Testis (tissue), 2 donors: ENCODE measurements at regions not wholly inside any gene's neighbourhood (a gene's known extent, or its start where the extent isn't known, plus 50 kb on each side); places are given as distances from the start of the nearest gene placed in this dataset.

Experiments used
- DNase-seq: peaks from one replicate; pipeline ENCODE4 v3.0.0-alpha.2; 2019
- H3K27ac ChIP-seq, 2 donors: fragments of 200-600 bp; sonication (generic); one replicate each; pipeline ENCODE4 v1.5.1; 2019
- H3K27me3 ChIP-seq: fragments of 200-600 bp; sonication (generic); one replicate; pipeline ENCODE4 v1.5.1; 2019
- H3K36me3 ChIP-seq: fragments of 200-600 bp; sonication (generic); one replicate; pipeline ENCODE4 v1.5.1; 2017; ENCODE audit warnings: low read depth; ENCODE audit errors: missing control alignments
- H3K4me1 ChIP-seq: fragments of 200-600 bp; sonication (generic); one replicate; pipeline ENCODE4 v1.5.1; 2019
- H3K4me3 ChIP-seq, 2 donors: fragments of 200-600 bp; sonication (generic); one replicate each; pipeline ENCODE4 v1.5.1; 2017 to 2019
- H3K9me3 ChIP-seq: fragments of 200-600 bp; sonication (generic); one replicate; pipeline ENCODE4 v1.5.1; 2017
- POLR2A ChIP-seq: fragments of 450-650 bp; IDR thresholded peaks from one replicate; pipeline ENCODE4 v1.6.1; 2017; ENCODE audit warnings: antibody characterized with exemption, mild to moderate bottlenecking, moderate library complexity
- WGBS, 2 donors: methylation state at CpG; one replicate each; pipeline ENCODE4 v1.1.5; 2018; 5-methylcytosine and 5-hydroxymethylcytosine counted together
- intact Hi-C: fragments of 100-400 bp; cut with DNase I; formaldehyde crosslinking; loops from one replicate; pipeline ENCODE4 v1.15.1; 2023; ENCODE audit warnings: low total_unique reads
- TF ChIP-seq, protein P1 (sequence below), 3 experiments: fragments of 450-650 bp in 2 of 3; fragments of 200-600 bp in 1 of 3; sonication (generic) in 1 of 3; IDR thresholded peaks; one replicate each; pipeline ENCODE4 v1.5.1; 2016 to 2019; ENCODE audit warnings: antibody characterized with exemption in 3 of 3, mild to moderate bottlenecking in 2 of 3, moderate library complexity in 1 of 3

DNA sequence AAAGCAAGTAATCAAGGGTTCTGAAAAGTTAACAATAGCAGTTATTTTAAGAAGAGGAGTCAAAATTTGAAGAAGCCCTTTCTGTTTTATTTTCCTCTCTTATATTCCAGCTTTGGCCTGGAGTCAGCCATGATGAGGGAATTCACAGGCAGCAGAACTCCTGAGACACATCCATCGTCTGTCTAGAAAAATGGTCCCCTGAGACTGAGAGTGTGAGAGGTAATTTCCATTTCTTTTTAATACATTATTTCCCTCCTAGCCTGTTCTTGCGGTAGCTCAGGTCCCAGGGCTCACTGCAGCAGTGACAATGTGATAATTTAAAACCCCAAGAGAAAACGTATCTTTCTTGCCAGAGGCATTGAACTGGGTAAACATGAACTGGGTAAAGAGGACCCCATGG lies 296.0 kb downstream of the SMOC2 start:
- no peak for DNase-seq
- intact Hi-C loops = no loop called here
- no peaks in the 10 kb centered on the region for H3K36me3 ChIP-seq
- 88 to 92% methylated on average over 3 of the region's 3 CpGs for WGBS, 2 donors
- no peak overlapping the region for H3K27ac ChIP-seq
- no peak overlapping the region for H3K4me3 ChIP-seq
- TF ChIP-seq, protein P1, sequence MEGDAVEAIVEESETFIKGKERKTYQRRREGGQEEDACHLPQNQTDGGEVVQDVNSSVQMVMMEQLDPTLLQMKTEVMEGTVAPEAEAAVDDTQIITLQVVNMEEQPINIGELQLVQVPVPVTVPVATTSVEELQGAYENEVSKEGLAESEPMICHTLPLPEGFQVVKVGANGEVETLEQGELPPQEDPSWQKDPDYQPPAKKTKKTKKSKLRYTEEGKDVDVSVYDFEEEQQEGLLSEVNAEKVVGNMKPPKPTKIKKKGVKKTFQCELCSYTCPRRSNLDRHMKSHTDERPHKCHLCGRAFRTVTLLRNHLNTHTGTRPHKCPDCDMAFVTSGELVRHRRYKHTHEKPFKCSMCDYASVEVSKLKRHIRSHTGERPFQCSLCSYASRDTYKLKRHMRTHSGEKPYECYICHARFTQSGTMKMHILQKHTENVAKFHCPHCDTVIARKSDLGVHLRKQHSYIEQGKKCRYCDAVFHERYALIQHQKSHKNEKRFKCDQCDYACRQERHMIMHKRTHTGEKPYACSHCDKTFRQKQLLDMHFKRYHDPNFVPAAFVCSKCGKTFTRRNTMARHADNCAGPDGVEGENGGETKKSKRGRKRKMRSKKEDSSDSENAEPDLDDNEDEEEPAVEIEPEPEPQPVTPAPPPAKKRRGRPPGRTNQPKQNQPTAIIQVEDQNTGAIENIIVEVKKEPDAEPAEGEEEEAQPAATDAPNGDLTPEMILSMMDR (IDR thresholded peaks at IDR 0.05) = no peak
- H3K4me1 ChIP-seq = no peaks in the 10 kb centered on the region
- no peaks in the 10 kb centered on the region for H3K9me3 ChIP-seq
- H3K27me3 ChIP-seq = no peaks in the 10 kb centered on the region

DNA sequence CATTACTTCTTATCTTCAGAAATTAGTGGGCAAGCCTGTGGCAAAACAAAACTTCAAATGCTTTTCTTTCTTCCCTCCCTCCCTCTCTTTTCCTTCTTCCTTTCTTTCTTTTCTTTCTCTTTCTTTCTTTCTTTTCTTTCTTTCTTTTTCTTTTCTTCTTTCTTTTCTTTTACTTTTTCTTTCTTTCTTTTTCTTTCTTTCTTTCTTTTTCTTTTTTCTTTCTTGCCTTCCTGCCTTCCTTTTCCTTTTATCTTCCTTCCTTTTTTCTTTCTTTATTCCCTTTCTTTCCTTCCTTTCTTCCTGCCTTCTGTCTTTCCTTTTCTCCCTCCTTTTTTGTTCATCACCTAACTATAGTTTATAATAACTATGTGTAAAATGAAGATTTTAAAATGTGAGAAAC lies 295.1 kb downstream of the SMOC2 start:
- Histone ChIP-seq H3K4me3 (no peak overlapping the region), H3K27ac (no peak overlapping the region), H3K4me1 (no peaks in the 10 kb centered on the region), H3K36me3 (no peaks in the 10 kb centered on the region), H3K27me3 (no peaks in the 10 kb centered on the region), H3K9me3 (no peaks in the 10 kb centered on the region)
- intact Hi-C loops = no loop called here
- no peak for TF ChIP-seq POLR2A
- TF ChIP-seq, protein P1 (IDR thresholded peaks at IDR 0.05) = no peak
- DNase-seq = no peak

DNA sequence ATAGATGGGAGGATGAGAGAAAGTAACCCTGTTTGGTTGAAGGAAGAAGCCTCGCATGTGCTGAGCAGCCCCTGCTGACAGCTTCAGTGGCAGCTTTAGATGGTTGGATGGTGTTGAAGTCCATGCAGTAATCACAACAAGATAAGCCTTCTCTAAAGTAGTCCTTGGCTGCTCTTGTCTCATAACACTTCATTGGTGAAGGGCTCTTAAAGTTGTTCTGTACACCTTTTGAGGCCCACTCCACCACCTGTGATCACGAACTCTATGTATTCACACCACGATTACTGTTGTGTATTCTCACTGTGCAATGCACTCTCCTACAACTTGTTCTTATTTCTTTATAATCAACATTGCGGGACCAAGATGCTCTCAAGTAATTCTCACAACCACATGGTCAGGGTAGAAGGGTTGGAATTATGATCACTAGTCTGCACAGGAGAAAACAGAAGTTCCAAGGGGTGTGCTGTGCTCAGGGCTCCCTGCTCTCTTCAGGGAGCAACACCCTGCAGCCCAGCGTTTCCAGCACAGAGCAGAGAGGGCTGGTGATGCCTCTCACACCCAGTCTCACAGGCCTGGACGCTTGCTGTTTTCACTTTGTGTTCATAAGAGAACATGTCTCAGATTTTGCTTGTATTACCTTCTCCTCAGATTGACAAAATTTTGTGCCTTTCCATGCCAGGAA lies 294.4 kb downstream of the SMOC2 start:
- no peak overlapping the region for H3K4me3 ChIP-seq
- H3K36me3 ChIP-seq = no peaks in the 10 kb centered on the region
- no peak overlapping the region for H3K27ac ChIP-seq
- no peaks in the 10 kb centered on the region for H3K27me3 ChIP-seq
- H3K9me3 ChIP-seq = no peaks in the 10 kb centered on the region
- 81 to 83% methylated on average over 6 of the region's 6 CpGs for WGBS, 2 donors
- TF ChIP-seq, protein P1 (IDR thresholded peaks at IDR 0.05) = no peak
- no peak for TF ChIP-seq POLR2A
- no peaks in the 10 kb centered on the region for H3K4me1 ChIP-seq
- intact Hi-C loops = no loop called here
- no peak for DNase-seq

DNA sequence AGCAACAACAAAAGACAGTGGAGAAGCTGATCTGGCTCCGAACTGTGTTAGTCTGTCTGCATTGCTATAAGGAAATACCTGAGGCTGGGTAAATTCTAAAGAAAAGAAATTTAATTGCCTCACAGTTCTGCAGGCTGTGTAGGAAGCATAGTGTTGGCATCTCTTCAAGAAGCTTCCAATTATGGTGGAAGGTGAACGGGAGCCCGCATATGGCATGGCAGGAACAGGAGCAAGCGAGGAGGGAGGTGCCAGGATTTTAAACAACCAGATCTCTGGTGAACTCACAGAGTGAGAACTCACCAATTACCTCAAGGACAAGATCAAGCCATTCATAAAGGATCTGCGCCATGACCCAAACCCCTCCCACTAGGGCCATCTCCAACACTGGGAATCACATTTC lies 293.5 kb downstream of the SMOC2 start:
- TF ChIP-seq POLR2A = no peak
- TF ChIP-seq, protein P1 (IDR thresholded peaks at IDR 0.05) = no peak
- Histone ChIP-seq H3K27ac (no peak overlapping the region), H3K4me3 (no peak overlapping the region), H3K36me3 (no peaks in the 10 kb centered on the region), H3K9me3 (no peaks in the 10 kb centered on the region), H3K4me1 (no peaks in the 10 kb centered on the region), H3K27me3 (no peaks in the 10 kb centered on the region)
- 81% methylated on average over 5 of the region's 5 CpGs for WGBS, 2 donors
- no peak for DNase-seq
- intact Hi-C loops = no loop called here

DNA sequence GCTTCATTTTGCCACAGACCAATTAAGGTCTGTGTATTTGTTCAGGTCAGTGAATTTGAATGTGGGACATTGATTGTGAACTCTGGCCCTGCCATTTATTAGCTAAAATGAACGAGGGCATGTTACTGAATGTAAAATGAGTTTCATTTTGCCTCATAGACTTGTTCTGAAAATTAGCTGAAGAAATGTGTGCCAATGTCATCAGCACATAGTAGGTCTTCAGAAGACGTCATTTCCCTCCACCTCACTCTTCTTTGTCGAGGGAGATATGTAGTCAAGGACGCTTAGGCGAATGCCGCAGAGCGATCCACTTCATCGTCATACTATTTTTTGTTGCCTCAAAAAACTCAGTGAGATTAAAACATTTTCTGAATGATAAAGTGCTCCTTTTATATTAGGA lies 291.7 kb downstream of the SMOC2 start:
- Histone ChIP-seq H3K36me3 (no peaks in the 10 kb centered on the region), H3K4me1 (no peaks in the 10 kb centered on the region), H3K4me3 (no peak overlapping the region), H3K9me3 (no peaks in the 10 kb centered on the region), H3K27me3 (no peaks in the 10 kb centered on the region), H3K27ac (no peak overlapping the region)
- no peak for DNase-seq
- TF ChIP-seq POLR2A = no peak
- TF ChIP-seq, protein P1 (IDR thresholded peaks at IDR 0.05) = no peak
- intact Hi-C loops = no loop called here
- WGBS, 2 donors = 76 to 92% methylated on average over 8 of the region's 8 CpGs
